Colonic mucosa (tissue), 4 donors: ENCODE measurements at regions not wholly inside any gene's neighbourhood (a gene's known extent, or its start where the extent isn't known, plus 50 kb on each side); places are given as distances from the start of the nearest gene placed in this dataset.
A peak's percentile ranks its signal among the peaks of the same experiment; 100 is the strongest.

Source experiments
- DNase-seq: peaks from one replicate; pipeline ENCODE4 v3.0.0-alpha.2; 2020
- H3K27ac ChIP-seq: fragments of 200-600 bp; one replicate; pipeline ENCODE4 v1.8.0; 2021
- H3K27me3 ChIP-seq: fragments of 200-600 bp; one replicate; pipeline ENCODE4 v1.8.0; 2021
- H3K36me3 ChIP-seq: fragments of 200-600 bp; one replicate; pipeline ENCODE4 v1.8.0; 2021
- H3K4me1 ChIP-seq: fragments of 200-600 bp; one replicate; pipeline ENCODE4 v1.8.0; 2021; ENCODE audit warnings: mild to moderate bottlenecking
- H3K4me3 ChIP-seq: fragments of 200-600 bp; one replicate; pipeline ENCODE4 v1.8.0; 2021
- H3K9ac ChIP-seq, 2 donors: one replicate each; pipeline ENCODE4 v1.7.0; 2013; ENCODE audit warnings: control low read depth in 2 of 2, low read depth in 2 of 2, low read length in 2 of 2
- H3K9me3 ChIP-seq: fragments of 200-600 bp; one replicate; pipeline ENCODE4 v1.8.0; 2021
- intact Hi-C: fragments of 100-400 bp; cut with DNase I; formaldehyde crosslinking; loops from one replicate; pipeline ENCODE4 v1.14.1; 2022
- TF ChIP-seq, protein P1 (sequence below): fragments of 200-600 bp; IDR thresholded peaks from one replicate; pipeline ENCODE4 v1.8.0; 2022; ENCODE audit warnings: antibody characterized with exemption, mild to moderate bottlenecking
- donor health status: healthy.
- donor health status: DM: no; HTN: no; CAD: no.
- donor health status: DM: no; HTN: no; CAD: no.

DNA sequence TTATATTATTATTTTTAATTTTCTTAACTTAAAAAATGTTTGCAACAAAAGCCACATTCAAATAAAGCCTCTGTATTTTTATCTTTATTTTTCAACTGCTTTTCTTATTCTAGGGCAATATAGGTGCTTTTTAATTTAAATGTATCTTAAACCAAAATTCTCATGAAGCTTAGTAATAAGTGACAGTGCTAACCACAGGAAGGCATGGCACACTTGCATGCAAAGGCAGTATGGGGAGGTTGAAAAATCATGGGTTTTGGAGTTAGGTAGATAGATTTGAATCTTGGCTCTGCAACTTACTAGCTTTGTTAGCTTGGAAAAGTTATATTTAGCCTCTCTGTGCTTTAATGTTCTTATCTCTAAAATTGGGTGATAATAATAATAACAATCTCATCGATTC, 458.0 kb downstream of the DMAC1 start:
- no peaks in the 10 kb centered on the region for H3K4me1 ChIP-seq
- H3K9ac ChIP-seq = no peak overlapping the region
- TF ChIP-seq, protein P1, sequence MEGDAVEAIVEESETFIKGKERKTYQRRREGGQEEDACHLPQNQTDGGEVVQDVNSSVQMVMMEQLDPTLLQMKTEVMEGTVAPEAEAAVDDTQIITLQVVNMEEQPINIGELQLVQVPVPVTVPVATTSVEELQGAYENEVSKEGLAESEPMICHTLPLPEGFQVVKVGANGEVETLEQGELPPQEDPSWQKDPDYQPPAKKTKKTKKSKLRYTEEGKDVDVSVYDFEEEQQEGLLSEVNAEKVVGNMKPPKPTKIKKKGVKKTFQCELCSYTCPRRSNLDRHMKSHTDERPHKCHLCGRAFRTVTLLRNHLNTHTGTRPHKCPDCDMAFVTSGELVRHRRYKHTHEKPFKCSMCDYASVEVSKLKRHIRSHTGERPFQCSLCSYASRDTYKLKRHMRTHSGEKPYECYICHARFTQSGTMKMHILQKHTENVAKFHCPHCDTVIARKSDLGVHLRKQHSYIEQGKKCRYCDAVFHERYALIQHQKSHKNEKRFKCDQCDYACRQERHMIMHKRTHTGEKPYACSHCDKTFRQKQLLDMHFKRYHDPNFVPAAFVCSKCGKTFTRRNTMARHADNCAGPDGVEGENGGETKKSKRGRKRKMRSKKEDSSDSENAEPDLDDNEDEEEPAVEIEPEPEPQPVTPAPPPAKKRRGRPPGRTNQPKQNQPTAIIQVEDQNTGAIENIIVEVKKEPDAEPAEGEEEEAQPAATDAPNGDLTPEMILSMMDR = no peak
- no peaks in the 10 kb centered on the region for H3K9me3 ChIP-seq
- no peak overlapping the region for H3K4me3 ChIP-seq
- H3K36me3 ChIP-seq = no peaks in the 10 kb centered on the region
- H3K27ac ChIP-seq = no peak overlapping the region
- H3K27me3 ChIP-seq = no peaks in the 10 kb centered on the region
- no peak for DNase-seq
- intact Hi-C loops = no loop called here

DNA sequence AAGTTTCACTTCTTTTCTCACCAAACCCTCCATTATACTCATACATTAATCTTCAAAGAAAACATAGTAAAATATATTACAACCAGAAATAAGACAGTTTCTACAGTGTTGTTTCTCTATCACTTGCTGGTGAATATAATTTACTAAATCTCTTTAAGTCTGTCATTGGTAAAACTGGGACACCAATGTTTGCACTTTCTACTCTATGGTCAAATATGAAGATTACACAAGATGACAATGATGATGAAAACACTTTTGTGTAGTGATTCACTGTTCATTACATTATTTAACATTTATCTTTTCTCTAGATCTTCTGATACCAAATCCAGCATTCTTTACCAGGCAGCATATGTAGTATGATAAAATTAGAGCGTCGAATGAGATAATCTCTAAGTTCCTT, 459.1 kb downstream of the DMAC1 start:
- Histone ChIP-seq H3K36me3 (no peaks in the 10 kb centered on the region), H3K27ac (no peak overlapping the region), H3K27me3 (no peaks in the 10 kb centered on the region), H3K9me3 (no peaks in the 10 kb centered on the region), H3K4me1 (no peaks in the 10 kb centered on the region), H3K4me3 (no peak overlapping the region), H3K9ac (no peak overlapping the region)
- intact Hi-C loops = no loop called here
- DNase-seq = no peak
- TF ChIP-seq, protein P1 = no peak

DNA sequence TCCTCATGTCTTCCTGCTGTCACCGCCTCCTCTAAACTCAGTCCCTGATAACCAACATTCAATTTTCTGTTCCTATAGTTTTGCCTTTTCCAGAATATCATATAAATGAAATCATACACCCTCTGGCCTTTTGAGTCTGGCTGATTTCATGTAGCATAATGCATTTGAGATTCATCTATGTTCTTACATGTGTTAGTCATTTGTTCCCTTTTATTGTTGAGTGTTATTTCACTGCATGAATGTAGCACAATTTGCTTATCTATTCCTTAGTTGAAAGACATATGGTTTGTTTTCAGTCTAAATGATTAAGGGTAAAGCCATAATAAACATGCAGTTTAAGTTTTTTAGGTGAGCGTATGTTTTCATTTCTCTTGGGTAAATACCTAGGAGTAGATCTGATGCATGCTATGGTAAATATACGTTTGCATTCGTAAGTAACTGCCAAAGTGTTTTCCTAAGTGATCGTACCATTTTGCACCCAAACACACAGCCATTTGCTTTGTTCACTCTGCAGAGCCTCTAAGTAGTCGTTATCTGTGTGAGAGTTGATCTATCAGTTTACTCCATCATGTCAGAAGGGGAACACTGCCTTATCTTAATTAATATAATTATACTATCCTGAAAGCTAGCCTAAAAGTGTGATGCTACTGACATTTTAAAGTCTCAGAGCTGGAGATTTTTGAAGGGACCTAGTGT, 460.8 kb downstream of the DMAC1 start:
- no peak for DNase-seq

DNA sequence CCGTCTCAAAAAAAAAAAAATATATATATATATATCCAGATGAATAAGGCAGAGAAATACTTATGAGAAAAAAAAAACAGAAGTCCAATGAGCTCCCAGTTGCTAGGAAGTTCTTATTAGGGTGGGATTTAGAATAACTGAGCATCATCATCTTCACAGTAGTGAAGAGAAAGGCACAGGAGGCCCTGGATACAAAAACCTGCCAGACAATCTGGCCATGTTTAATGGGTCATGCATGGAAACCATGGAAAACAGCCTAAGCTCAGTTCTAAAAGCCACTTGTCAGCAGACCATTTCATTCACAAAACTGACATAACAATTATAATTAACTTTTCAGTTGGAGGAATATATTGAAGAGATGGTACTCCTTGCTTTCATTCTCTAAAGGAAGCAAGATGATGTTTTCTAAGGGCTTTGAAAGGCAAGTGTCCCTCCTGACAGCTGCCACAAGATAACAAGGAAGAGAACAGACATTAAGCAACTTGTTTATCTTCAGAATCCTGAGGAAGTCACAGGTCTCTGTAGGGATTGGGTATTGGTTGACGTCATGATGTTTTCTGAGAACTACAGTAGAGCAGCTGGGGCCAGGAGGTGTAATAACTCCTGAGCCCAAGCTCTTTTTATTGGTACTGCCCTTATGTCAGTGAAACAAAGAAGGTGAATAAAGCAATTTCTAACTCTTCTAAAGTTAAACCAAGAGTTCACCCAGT, 463.1 kb downstream of the DMAC1 start:
- H3K9me3 ChIP-seq = no peaks in the 10 kb centered on the region
- TF ChIP-seq, protein P1 = no peak
- intact Hi-C loops = no loop called here
- H3K4me1 ChIP-seq = no peaks in the 10 kb centered on the region
- no peak overlapping the region for H3K4me3 ChIP-seq
- no peak overlapping the region for H3K27ac ChIP-seq
- H3K36me3 ChIP-seq = no peaks in the 10 kb centered on the region
- DNase-seq = peak; percentile 30
- H3K27me3 ChIP-seq = no peaks in the 10 kb centered on the region
- H3K9ac ChIP-seq = no peak overlapping the region

More for the DNA sequence above, 460.8 kb downstream of the DMAC1 start:
- intact Hi-C loops = no loop called here
- TF ChIP-seq, protein P1 = no peak
- Histone ChIP-seq H3K27me3 (no peaks in the 10 kb centered on the region), H3K9me3 (no peaks in the 10 kb centered on the region), H3K36me3 (no peaks in the 10 kb centered on the region), H3K9ac (no peak overlapping the region), H3K27ac (no peak overlapping the region), H3K4me3 (no peak overlapping the region), H3K4me1 (no peaks in the 10 kb centered on the region)

DNA sequence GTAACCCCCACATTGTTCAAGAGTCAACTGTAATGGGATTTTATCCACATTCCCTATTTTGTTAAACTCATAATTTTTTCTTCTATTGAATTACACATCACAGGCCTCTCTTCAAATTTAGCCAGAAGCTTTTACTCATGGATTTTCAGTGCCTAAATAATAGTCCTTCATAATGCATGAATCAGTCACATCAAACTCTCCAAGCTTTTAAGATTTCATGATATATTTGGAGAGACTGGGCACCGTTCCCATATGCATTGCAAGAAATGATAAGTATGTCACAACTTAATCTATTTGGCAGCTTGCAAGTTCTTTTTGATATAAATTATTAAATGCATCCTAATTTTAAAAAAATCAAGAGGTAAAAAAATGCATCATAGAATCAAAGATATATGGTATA, 465.9 kb downstream of the DMAC1 start:
- Histone ChIP-seq H3K36me3 (no peaks in the 10 kb centered on the region), H3K4me1 (no peaks in the 10 kb centered on the region), H3K9ac (no peak overlapping the region), H3K27me3 (no peaks in the 10 kb centered on the region), H3K27ac (no peak overlapping the region), H3K9me3 (no peaks in the 10 kb centered on the region), H3K4me3 (no peak overlapping the region)
- no peak for DNase-seq
- TF ChIP-seq, protein P1 = no peak
- intact Hi-C loops = no loop called here
